ENCODE measurements at regions not wholly inside any gene's neighbourhood (a gene's known extent, or its start where the extent isn't known, plus 50 kb on each side); places are given as distances from the start of the nearest gene placed in this dataset.

- no peak for DNase-seq (ENCODE audit: low read depth)
Observed at GRCh38 chr2:3100386-3100785, 277.2 kb downstream of the EIPR1 start.

GRCh38 chr2:3099860-3100234 is 277.8 kb downstream of the EIPR1 start:
- no peak for DNase-seq (ENCODE audit: low read depth)

GRCh38 chr2:3099145-3099859 is 278.3 kb downstream of the EIPR1 start:
- no peak for DNase-seq (ENCODE audit: low read depth)

DNA sequence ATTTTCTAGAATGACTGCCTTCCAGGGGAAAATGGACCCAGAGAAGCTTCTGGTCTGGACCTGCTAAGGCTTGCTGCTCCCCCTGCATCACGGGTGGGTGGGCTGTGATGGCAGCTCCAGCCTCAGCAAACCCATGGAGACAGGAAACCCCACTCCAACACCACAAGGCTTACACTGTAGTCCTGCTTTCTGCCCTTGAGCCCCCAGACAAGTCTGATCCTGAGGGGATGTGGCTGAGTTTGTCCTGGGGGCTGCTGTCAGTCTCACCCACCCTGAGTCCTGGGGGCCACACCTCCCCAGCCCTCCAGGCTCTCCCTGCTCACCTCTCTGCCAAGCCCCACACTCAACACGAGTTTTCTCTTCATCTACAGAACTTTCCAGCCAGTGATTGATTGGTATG is 279.4 kb downstream of the EIPR1 start:
- DNase-seq (ENCODE audit: low read depth): no peak

- DNase-seq (ENCODE audit: low read depth): no peak
Observed at GRCh38 chr2:3097804-3098203, 279.8 kb downstream of the EIPR1 start.

DNA sequence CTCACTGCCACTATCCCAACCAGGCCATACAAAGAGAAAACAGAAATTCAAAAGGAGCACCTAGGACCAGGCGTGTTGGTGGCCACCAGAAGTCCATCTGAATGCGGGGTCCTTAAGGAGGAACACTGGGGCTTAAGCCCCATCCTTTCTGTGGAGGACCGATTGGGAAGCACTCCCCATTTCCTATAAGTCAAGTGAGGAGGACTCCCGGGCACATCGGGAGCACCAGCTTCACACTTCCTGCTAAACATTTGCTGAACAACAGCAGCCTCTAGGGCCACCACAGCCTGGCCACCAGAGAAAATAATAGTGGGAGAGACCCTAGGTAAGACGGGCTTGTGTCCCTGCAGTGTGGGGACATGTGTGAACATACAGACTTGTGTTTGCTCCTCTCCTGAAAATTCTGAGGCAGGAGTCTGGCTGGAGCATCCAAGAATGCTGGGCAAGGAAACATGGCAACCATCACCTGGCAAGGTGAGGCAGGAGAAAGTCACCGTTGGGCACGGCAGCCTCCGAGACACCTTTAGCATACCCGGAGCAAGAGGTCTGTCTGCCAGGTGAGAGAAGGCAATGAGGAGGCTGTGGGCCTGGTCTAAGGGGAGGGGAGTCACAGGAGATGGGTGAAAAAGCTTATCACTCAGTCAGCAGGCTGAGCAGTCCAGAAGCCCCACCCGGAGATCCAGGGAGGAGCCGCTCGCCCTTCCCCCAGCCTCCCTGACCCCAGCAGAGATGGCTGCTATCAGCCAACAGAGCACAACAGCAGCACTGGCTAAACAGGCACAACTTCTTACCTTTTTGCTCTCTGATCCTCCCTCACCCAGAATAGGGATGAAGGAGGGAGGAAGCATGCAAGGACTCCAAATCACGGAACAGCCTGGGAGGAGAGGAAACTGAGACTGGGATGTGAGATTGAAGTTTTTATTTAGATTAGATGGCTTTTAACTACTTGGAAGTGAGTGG is 282.3 kb downstream of the EIPR1 start:
- no peak for DNase-seq (ENCODE audit: low read depth)

DNA sequence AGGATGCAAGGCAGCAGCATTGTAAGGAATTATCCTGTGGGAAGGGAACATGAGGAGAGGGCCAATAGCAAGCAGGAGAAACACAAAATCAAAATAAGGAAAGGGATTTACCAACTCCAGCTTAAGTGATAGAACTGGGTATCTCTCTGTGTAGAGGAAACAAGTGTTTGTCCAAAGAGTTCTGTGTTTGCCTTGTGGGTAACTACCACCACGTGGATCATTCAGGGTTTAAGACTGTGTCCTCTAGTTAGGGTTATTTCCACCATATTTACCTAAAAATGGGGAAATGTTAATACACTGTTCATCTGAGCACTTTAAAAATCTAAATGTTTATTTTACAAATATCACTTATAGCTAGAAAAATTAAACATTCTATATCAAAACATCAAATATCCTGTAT is 283.3 kb downstream of the EIPR1 start:
- DNase-seq (ENCODE audit: low read depth): no peak

GRCh38 chr2:3091696-3092095 is 285.9 kb downstream of the EIPR1 start:
- no peak for DNase-seq (ENCODE audit: low read depth)

- DNase-seq (ENCODE audit: low read depth): no peak
Observed at GRCh38 chr2:3082705-3083104, 294.9 kb downstream of the EIPR1 start.

DNA sequence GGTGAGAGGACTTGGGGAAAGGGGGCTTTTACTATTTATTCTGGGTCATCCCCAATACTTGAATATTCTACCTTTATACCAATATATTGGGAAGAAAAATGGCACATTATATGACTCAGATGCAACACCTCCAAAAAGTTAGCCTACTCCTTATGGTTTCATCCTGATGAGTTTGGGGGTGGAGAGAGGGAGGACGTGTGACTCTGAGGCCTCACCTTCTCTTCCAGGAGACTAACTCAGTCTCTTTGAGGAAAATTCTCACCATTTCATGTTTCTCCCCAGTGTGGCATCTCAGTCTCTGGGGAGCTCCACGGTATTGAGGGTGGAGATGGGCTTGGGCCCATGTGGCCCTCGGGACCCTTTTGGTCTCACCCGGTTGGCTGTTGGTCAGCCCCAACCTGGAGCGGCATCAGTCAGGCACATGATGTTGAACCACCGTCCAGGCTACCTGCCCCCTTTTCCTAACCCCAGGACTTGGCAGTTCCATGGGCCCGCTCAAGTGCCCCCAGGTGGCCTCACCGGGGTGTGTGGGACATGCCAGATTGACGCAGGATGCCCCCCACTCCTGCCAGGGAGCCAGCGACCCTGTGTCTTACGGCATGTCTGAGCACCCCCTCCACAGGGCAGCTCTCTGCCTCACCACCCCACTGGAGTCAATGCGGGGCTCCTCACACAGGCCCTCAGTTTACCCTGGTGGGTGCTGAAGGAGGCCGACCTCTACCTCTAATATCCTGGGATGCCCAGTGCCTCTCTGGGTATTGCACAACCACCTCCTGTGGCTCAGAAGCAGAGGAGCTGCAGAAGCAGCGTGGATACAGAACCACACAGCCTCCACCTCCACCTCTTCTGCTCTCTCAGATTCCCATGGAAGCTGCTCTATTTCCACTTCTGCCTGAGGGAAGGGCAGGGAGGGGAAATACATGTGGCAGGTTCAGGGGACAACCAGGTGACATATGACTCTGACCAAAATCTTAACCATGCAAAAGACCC is 297.4 kb downstream of the EIPR1 start:
- no peak for DNase-seq (ENCODE audit: low read depth)

- no peak for DNase-seq (ENCODE audit: low read depth)
Observed at GRCh38 chr2:3079466-3079865, 298.2 kb downstream of the EIPR1 start.

GRCh38 chr2:3078684-3079083 is 298.9 kb downstream of the EIPR1 start:
- no peak for DNase-seq (ENCODE audit: low read depth)

DNA sequence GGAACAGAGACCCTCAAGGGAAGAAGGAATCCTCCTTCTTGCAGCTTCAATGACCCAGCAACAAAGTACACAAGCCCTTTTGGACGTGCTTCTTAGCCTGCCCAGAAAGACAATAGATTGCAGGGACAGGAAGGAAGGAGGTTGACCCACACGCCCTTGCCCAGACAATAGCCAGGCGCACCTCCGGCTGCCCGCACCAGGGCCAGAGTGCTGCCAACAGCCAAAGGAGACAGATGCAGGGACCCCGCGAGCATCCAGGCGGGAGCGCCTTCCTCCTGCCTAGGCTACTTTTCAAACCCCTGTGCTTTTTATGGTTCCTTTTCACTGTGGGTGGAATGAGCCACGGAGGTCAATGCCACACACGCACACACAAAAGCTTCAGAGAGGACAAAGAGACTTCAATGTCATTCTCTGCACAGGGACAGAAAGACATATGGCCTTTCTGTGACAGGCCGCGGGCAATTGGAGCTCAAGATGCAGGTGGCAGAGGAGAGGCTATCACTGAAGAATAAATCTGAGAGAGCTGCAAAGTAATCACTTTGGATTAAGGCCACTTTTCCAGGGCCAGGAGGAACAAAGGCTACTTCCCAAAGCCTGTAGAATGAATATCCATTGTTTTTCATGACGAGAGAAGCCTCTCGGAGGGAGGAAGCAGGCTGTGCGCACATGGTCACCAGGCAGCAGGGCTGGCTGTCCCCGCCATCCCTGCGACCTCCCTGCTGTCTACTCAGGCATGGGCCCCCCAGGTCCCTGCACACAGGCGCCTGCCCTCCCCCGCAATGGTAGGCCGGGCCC is 300.6 kb downstream of the EIPR1 start:
- DNase-seq (ENCODE audit: low read depth): no peak

DNA sequence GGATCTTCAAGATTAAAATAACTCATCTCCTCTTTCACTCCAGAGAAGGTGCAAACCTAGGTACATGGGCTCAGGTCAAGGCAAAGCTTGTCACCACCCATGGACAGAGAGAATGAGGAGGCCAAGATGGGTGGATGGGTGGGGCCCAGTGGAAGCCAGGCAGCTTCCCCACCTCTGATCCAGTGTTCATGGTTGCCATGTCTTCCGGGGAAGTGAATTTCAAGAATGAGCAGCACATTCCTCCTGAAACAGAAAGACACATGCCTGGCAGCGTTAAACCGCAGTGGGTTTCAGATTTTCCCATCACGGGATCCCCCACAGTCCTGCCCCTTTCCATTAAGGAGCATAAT is 301.7 kb downstream of the EIPR1 start:
- DNase-seq (ENCODE audit: low read depth): no peak

DNA sequence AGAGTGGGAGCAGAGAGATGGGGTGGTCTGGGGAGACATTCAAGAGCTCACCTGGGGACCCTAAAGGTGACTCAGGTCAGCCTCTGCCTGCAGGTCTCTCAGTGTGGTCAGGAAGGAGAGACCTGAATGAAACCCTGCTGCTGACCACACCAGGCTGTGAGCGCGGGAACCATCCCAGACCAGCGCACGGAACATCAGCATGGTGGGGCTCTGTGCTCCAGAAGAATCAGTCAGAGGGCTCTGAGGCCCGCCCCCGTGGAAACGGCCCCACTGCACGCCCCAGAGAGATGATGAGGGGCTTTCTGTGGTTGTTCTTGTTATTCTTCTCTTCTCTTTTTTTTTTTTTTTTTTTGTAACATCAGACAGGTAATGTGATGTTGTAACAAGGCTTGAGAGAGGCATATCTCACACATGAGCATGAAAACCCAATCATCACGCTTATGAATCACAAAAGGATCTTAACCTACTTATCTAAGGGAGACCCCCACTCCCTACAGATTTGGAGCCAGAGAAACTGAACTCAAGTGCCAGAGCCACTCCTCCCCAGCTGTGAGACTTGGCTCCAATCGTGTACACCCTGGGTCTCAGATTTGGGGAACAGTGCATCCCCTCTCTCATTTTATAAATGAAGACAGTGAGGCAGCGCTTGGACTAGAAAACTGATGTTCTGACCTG is 302.2 kb downstream of the EIPR1 start:
- DNase-seq (ENCODE audit: low read depth): no peak

GRCh38 chr2:3073704-3074103 is 303.9 kb downstream of the EIPR1 start:
- no peak for DNase-seq (ENCODE audit: low read depth)

- DNase-seq (ENCODE audit: low read depth): no peak
Observed at GRCh38 chr2:3073041-3073595, 304.5 kb downstream of the EIPR1 start.

- DNase-seq (ENCODE audit: low read depth): no peak
Observed at GRCh38 chr2:3071685-3072263, 305.8 kb downstream of the EIPR1 start.

DNA sequence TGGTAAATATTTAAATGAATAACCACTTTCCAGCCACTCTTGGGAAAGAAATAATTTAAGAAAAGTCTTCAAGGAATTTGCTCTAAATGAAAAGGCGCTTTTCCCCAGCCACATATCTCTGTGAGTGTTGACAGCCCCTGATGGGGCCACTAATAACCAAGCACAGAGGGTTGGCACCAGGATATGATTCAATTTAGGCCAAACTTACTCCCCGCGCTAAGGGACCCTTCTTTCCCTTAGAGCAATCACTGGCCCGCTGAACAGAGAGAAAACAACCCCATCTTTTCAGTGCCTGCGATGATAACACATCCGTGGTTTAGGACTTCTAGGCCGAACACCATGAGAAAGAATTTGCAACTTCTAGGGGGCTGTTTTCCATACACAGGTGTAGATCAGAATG is 310.8 kb downstream of the EIPR1 start:
- no peak for DNase-seq (ENCODE audit: low read depth)

- DNase-seq (ENCODE audit: low read depth): no peak
Observed at GRCh38 chr2:3065928-3066327, 311.7 kb downstream of the EIPR1 start.
